ENCODE measurements at regions not wholly inside any gene's neighbourhood (a gene's known extent, or its start where the extent isn't known, plus 50 kb on each side); places are given as distances from the start of the nearest gene placed in this dataset.

- no peak for TF ChIP-seq CTCF (IDR thresholded peaks at IDR 0.05)
- no peak for TF ChIP-seq ESRRA (CRISPR knock-in tag; IDR thresholded peaks at IDR 0.05; ENCODE audit: borderline replicate concordance)
- no peak for TF ChIP-seq ZBTB21 (CRISPR knock-in tag; IDR thresholded peaks at IDR 0.05; ENCODE audit: borderline replicate concordance)
- no peak for TF ChIP-seq CBFB (CRISPR knock-in tag; IDR thresholded peaks at IDR 0.05; ENCODE audit: low read depth)
- no peak for TF ChIP-seq FOXJ3 (CRISPR knock-in tag; IDR thresholded peaks at IDR 0.05; ENCODE audit: borderline replicate concordance)
- TF ChIP-seq, protein P1, sequence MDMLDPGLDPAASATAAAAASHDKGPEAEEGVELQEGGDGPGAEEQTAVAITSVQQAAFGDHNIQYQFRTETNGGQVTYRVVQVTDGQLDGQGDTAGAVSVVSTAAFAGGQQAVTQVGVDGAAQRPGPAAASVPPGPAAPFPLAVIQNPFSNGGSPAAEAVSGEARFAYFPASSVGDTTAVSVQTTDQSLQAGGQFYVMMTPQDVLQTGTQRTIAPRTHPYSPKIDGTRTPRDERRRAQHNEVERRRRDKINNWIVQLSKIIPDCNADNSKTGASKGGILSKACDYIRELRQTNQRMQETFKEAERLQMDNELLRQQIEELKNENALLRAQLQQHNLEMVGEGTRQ (CRISPR knock-in tag; IDR thresholded peaks at IDR 0.05) = no peak
- no peak for TF ChIP-seq MAX (CRISPR knock-in tag; IDR thresholded peaks at IDR 0.05)
- no peak for TF ChIP-seq ATF6 (CRISPR knock-in tag; IDR thresholded peaks at IDR 0.05)
- TF ChIP-seq, protein P2, sequence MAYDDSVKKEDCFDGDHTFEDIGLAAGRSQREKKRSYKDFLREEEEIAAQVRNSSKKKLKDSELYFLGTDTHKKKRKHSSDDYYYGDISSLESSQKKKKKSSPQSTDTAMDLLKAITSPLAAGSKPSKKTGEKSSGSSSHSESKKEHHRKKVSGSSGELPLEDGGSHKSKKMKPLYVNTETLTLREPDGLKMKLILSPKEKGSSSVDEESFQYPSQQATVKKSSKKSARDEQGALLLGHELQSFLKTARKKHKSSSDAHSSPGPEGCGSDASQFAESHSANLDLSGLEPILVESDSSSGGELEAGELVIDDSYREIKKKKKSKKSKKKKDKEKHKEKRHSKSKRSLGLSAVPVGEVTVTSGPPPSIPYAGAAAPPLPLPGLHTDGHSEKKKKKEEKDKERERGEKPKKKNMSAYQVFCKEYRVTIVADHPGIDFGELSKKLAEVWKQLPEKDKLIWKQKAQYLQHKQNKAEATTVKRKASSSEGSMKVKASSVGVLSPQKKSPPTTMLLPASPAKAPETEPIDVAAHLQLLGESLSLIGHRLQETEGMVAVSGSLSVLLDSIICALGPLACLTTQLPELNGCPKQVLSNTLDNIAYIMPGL (CRISPR knock-in tag; IDR thresholded peaks at IDR 0.05) = no peak
- TF ChIP-seq CREB1 (CRISPR knock-in tag; IDR thresholded peaks at IDR 0.05) = no peak
- no peak for TF ChIP-seq TP53 (CRISPR knock-in tag; IDR thresholded peaks at IDR 0.05)
- TF ChIP-seq AFF4 (CRISPR knock-in tag; IDR thresholded peaks at IDR 0.05; ENCODE audit: borderline replicate concordance) = no peak
- TF ChIP-seq E2F1 (CRISPR knock-in tag; IDR thresholded peaks at IDR 0.05) = no peak
- TF ChIP-seq ERG (CRISPR knock-in tag; IDR thresholded peaks at IDR 0.05) = no peak
Measured at GRCh38 chr4:78666830-78667258, 109.3 kb upstream of the BMP2K start.

All from WTC11 (cell line).